ENCODE measurements at regions not wholly inside any gene's neighbourhood (a gene's known extent, or its start where the extent isn't known, plus 50 kb on each side); places are given as distances from the start of the nearest gene placed in this dataset.
"Not testable (repeated sequence)": the region's sequence is repeated elsewhere in the genome, so short reads cannot be mapped to it uniquely, and the experiment has no call there.

DNA sequence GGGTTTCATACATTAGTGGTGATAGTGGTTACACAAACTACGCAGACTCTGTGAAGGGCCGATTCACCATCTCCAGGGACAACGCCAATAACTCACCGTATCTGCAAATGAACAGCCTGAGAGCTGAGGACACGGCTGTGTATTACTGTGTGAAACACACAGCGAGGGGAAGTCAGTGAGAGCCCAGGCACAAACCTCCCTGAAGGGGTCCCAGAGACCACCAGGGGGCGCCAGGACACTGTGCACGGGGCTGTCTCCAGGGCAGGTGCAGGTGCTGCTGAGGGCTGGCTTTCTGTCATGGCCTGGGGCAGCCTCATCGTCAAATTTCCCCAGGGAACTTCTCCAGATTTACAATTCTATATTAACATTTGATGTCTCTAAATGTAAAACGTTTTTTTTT is 184.6 kb upstream of the TP53TG3C start:
- H3K4me1 Mint-ChIP-seq (ENCODE audit: low read depth); H3K36me3 ChIP-seq (ENCODE audit: insufficient read depth, low read length); H3K9me3 Mint-ChIP-seq; H3K4me3 ChIP-seq (ENCODE audit: low read length); intact Hi-C loops (cut with DNase I, micrococcal nuclease); H3K9me3 ChIP-seq (ENCODE audit: control insufficient read depth in 1 of 2, insufficient read depth in 1 of 2, low read length in 2 of 2); H3K36me3 Mint-ChIP-seq (ENCODE audit: low read depth); H3K4me3 Mint-ChIP-seq; H3K27ac Mint-ChIP-seq; H3K27me3 Mint-ChIP-seq; H3K27ac ChIP-seq (ENCODE audit: low read depth in 1 of 2, low read length in 2 of 2); CTCF ChIA-PET; H3K27me3 ChIP-seq (ENCODE audit: control insufficient read depth in 1 of 2, insufficient read depth in 2 of 2, low read length in 2 of 2); POLR2A ChIA-PET; ATAC-seq (ENCODE audit: poor library complexity); H3K4me1 ChIP-seq (ENCODE audit: insufficient read depth, low read length): not testable (repeated sequence)
- peak in 3 of 14 experiments; percentile 6 to 47 (median 38) for DNase-seq

- H3K36me3 ChIP-seq (ENCODE audit: insufficient read depth, low read length); H3K4me3 ChIP-seq (ENCODE audit: low read length); H3K4me3 Mint-ChIP-seq; H3K4me1 Mint-ChIP-seq (ENCODE audit: low read depth); H3K9me3 Mint-ChIP-seq; H3K27ac ChIP-seq (ENCODE audit: low read depth in 1 of 2, low read length in 2 of 2); H3K27me3 ChIP-seq (ENCODE audit: control insufficient read depth in 1 of 2, insufficient read depth in 2 of 2, low read length in 2 of 2); POLR2A ChIA-PET; H3K27me3 Mint-ChIP-seq; DNase-seq; CTCF ChIA-PET; ATAC-seq (ENCODE audit: poor library complexity); H3K27ac Mint-ChIP-seq; H3K36me3 Mint-ChIP-seq (ENCODE audit: low read depth); H3K4me1 ChIP-seq (ENCODE audit: insufficient read depth, low read length); intact Hi-C loops (cut with DNase I, micrococcal nuclease): not testable (repeated sequence)
- H3K9me3 ChIP-seq (ENCODE audit: control insufficient read depth in 1 of 2, insufficient read depth in 1 of 2, low read length in 2 of 2), result peaks cover 0 to 13% of the 10 kb centered on the region in 2 experiments
These were observed 166.9 kb upstream of the TP53TG3C start for GRCh38 chr16:33027121-33027520.

GRCh38 chr16:33027941-33028340 is 166.1 kb upstream of the TP53TG3C start:
- H3K4me3 ChIP-seq (ENCODE audit: low read length); H3K27me3 ChIP-seq (ENCODE audit: control insufficient read depth in 1 of 2, insufficient read depth in 2 of 2, low read length in 2 of 2); H3K4me1 Mint-ChIP-seq (ENCODE audit: low read depth); CTCF ChIA-PET; ATAC-seq (ENCODE audit: poor library complexity); intact Hi-C loops (cut with DNase I, micrococcal nuclease); POLR2A ChIA-PET; H3K27ac ChIP-seq (ENCODE audit: low read depth in 1 of 2, low read length in 2 of 2); H3K4me3 Mint-ChIP-seq; H3K36me3 Mint-ChIP-seq (ENCODE audit: low read depth); H3K4me1 ChIP-seq (ENCODE audit: insufficient read depth, low read length); H3K27me3 Mint-ChIP-seq; H3K27ac Mint-ChIP-seq; H3K9me3 Mint-ChIP-seq; H3K36me3 ChIP-seq (ENCODE audit: insufficient read depth, low read length); DNase-seq: not testable (repeated sequence)
- peaks cover 0 to 13% of the 10 kb centered on the region in 2 experiments for H3K9me3 ChIP-seq (ENCODE audit: control insufficient read depth in 1 of 2, insufficient read depth in 1 of 2, low read length in 2 of 2)

DNA sequence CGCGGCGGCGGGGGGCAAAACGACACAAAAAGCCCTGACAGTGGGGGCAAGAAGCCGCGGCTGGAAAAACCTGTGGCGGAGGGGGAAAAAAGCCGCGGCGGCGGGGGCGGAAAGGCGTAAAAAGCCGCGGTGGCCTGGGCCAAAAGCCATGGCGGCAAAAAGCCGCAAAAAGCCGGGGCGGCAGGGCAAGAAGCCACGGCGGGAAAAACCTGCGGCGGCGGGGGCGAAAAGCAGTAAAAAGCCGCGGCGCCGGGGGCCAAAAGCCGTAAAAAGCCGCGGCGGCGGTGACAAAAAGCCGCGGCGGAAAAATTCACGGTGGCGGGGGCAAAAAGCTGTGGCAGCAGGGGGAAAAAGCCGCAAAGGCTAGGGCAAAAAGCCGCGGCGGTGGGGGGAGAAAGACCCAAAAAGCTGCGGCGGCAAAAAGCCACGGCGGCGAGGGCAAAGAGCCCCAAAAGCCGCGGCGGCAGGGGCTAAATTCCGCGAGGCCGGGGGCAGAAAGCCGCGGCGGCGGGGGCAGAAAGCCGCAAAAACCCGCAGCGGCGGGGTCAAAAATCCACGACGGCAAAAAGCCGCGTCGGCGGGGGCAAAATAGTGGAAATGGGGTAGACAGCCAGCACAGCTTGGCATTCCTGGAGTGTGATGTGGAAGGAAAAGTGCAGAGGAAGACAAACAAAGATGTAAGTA is 165.2 kb upstream of the TP53TG3C start:
- H3K4me3 Mint-ChIP-seq; DNase-seq; H3K27me3 Mint-ChIP-seq; H3K36me3 ChIP-seq (ENCODE audit: insufficient read depth, low read length); intact Hi-C loops (cut with DNase I, micrococcal nuclease); ATAC-seq (ENCODE audit: poor library complexity); CTCF ChIA-PET; H3K4me3 ChIP-seq (ENCODE audit: low read length); H3K9me3 Mint-ChIP-seq; H3K4me1 Mint-ChIP-seq (ENCODE audit: low read depth); POLR2A ChIA-PET; H3K27ac Mint-ChIP-seq; H3K27me3 ChIP-seq (ENCODE audit: control insufficient read depth in 1 of 2, insufficient read depth in 2 of 2, low read length in 2 of 2); H3K27ac ChIP-seq (ENCODE audit: low read depth in 1 of 2, low read length in 2 of 2); H3K36me3 Mint-ChIP-seq (ENCODE audit: low read depth); H3K4me1 ChIP-seq (ENCODE audit: insufficient read depth, low read length): not testable (repeated sequence)
- peaks cover 0 to 13% of the 10 kb centered on the region in 2 experiments for H3K9me3 ChIP-seq (ENCODE audit: control insufficient read depth in 1 of 2, insufficient read depth in 1 of 2, low read length in 2 of 2)

DNA sequence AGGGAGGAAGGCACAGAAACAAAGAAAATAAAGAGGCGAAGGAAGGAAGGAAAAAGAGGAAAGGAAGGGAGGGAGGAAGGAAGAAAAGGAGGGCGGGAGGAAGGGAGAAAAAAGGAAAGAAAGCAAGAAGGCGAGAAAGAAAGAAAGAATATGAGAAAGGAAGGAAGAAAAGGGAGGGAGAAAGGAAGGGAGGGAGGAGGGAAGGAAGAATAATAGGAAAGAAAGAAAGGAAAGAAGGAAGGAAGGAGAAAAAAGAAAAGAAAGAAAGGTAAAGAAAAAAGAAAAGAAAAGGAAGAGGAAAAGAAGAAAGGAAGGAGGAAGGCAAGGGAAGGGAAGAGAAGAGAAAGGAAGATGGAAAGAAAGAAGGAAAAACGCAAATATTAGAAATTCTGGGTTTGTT is 145.2 kb upstream of the TP53TG3C start:
- intact Hi-C loops (cut with DNase I, micrococcal nuclease); H3K27ac Mint-ChIP-seq; H3K4me3 Mint-ChIP-seq; POLR2A ChIA-PET; H3K9me3 Mint-ChIP-seq; H3K36me3 ChIP-seq (ENCODE audit: insufficient read depth, low read length); H3K4me1 Mint-ChIP-seq (ENCODE audit: low read depth); H3K4me1 ChIP-seq (ENCODE audit: insufficient read depth, low read length); H3K4me3 ChIP-seq (ENCODE audit: low read length); CTCF ChIA-PET; H3K9me3 ChIP-seq (ENCODE audit: control insufficient read depth in 1 of 2, insufficient read depth in 1 of 2, low read length in 2 of 2); H3K36me3 Mint-ChIP-seq (ENCODE audit: low read depth); H3K27me3 Mint-ChIP-seq; ATAC-seq (ENCODE audit: poor library complexity); H3K27me3 ChIP-seq (ENCODE audit: control insufficient read depth in 1 of 2, insufficient read depth in 2 of 2, low read length in 2 of 2); H3K27ac ChIP-seq (ENCODE audit: low read depth in 1 of 2, low read length in 2 of 2); DNase-seq: not testable (repeated sequence)

Data from CD4-positive, alpha-beta T cell (primary cell).